Type B pancreatic cell (in vitro differentiated cells): ENCODE measurements at regions not wholly inside any gene's neighbourhood (a gene's known extent, or its start where the extent isn't known, plus 50 kb on each side); places are given as distances from the start of the nearest gene placed in this dataset.

Experiments used
- DNase-seq: peaks from one replicate; pipeline ENCODE4 v3.0.0; 2021; ENCODE audit warnings: mixed read lengths; ENCODE audit not compliant: unreplicated experiment; ENCODE audit errors: extremely low spot score
- H3K27ac Mint-ChIP-seq: 2 replicates; pipeline ENCODE4 v1.8.0; 2021; ENCODE audit warnings: mild to moderate bottlenecking, mixed read lengths
- H3K27me3 Mint-ChIP-seq: 2 replicates; pipeline ENCODE4 v1.8.0; 2021; ENCODE audit warnings: mixed read lengths
- H3K36me3 Mint-ChIP-seq: 2 replicates; pipeline ENCODE4 v1.8.0; 2021; ENCODE audit warnings: mixed read lengths
- H3K4me1 Mint-ChIP-seq: one replicate; pipeline ENCODE4 v1.8.0; 2021; ENCODE audit warnings: mixed read lengths; ENCODE audit not compliant: unreplicated experiment
- H3K4me3 Mint-ChIP-seq: 2 replicates; pipeline ENCODE4 v1.8.0; 2021; ENCODE audit warnings: mild to moderate bottlenecking, mixed read lengths
- H3K9me3 Mint-ChIP-seq: 2 replicates; pipeline ENCODE4 v1.8.0; 2021; ENCODE audit warnings: mixed read lengths
- TF ChIP-seq, protein P1 (sequence below): fragments of 200-600 bp; sonication (generic); conservative IDR thresholded peaks from 2 replicates; pipeline ENCODE4 v1.5.0; 2021; ENCODE audit warnings: antibody characterized with exemption, mild to moderate bottlenecking

DNA sequence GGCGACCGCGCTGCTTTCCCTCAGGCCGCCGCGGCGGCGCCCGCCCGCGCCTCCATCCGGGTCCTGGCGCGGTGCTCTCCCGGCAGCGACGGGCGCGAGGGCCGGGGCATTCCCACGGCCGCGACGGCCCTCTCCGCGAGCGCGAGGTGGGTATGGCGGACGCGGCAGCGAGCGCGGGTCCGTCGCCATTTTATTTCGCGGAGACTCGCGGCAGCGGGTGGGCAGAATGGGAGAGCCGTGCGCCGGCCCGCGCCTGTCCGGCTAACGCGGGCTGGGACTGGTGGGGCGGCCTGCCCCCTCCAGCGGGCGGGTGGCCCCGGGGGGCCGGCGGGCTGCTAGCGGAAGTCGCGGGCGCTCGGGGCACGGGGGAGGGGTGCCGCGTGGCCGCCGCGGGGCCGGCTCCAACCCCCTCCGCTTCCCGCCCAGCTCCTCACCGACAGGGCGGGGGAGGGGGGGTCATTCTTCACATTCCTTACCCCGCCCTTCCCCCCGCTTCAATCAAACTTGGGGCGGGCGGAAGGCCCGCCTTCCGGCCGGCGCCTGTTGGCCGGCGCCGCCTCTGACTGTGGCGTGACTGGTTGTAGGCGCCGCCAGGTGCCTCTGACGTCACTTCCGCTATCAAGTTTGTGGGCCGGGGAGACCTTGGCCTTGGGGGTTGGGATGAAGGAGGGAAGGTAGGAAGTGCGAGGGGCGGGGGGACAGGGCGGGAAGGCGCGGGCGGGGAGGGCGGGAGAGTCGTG is 82.1 kb downstream of the PTPDC1 start:
- Mint-ChIP-seq H3K27ac (peak overlapping the region; percentile 94), H3K27me3 (no peaks in the 10 kb centered on the region), H3K4me1 (peaks cover 28% of the 10 kb centered on the region), H3K4me3 (peak overlapping the region; percentile 95), H3K36me3 (peaks cover 9% of the 10 kb centered on the region), H3K9me3 (no peaks in the 10 kb centered on the region)
- TF ChIP-seq, protein P1, sequence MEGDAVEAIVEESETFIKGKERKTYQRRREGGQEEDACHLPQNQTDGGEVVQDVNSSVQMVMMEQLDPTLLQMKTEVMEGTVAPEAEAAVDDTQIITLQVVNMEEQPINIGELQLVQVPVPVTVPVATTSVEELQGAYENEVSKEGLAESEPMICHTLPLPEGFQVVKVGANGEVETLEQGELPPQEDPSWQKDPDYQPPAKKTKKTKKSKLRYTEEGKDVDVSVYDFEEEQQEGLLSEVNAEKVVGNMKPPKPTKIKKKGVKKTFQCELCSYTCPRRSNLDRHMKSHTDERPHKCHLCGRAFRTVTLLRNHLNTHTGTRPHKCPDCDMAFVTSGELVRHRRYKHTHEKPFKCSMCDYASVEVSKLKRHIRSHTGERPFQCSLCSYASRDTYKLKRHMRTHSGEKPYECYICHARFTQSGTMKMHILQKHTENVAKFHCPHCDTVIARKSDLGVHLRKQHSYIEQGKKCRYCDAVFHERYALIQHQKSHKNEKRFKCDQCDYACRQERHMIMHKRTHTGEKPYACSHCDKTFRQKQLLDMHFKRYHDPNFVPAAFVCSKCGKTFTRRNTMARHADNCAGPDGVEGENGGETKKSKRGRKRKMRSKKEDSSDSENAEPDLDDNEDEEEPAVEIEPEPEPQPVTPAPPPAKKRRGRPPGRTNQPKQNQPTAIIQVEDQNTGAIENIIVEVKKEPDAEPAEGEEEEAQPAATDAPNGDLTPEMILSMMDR: no peak
- DNase-seq: peak; percentile 97

DNA sequence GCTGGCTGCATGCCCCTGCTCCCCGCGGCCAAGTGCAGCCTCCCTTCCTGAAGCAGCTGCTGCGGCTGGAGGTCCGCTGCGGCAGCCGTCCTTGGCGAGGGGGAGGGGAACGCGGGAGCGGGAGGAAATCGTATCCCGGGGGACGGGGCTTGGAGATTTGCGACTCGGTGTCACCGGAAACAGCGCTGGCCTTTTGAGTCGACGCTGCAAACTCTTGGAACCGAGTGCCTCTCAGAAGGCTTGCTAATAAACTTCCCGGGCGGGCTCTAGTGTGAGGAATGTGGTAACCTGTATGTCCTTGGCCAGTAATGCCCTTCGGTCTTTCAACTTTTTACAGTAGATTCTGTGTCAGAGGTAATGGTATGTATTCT is 82.7 kb downstream of the PTPDC1 start:
- no peak for DNase-seq
- Mint-ChIP-seq H3K36me3 (peaks cover 9% of the 10 kb centered on the region), H3K9me3 (no peaks in the 10 kb centered on the region), H3K4me3 (peak overlapping the region; percentile 95), H3K4me1 (peaks cover 28% of the 10 kb centered on the region), H3K27ac (peak overlapping the region; percentile 94), H3K27me3 (no peaks in the 10 kb centered on the region)
- TF ChIP-seq, protein P1: no peak

DNA sequence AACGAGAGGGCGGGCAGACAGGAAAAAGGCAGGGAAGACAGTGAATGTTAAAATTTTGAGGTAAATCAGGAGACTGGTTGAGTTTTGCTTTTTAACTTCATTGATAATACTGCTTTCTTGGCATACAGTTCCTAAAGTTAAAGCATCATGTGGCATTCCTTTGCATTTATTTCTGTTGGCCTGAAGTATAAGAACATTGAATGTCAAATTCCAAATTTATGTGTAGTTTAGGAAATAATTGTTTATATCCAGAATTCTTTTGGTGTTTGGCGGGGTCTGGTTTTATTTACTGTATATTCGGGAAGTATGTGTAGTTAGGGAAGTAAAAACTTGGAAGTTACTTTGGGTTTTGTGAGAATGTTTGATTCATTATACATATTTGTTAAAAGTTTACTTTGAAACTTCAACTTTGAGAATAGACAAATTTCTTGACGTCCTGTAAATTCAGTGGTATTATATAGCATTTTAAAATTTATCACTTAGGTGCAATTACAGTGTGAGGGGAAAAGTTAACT is 83.2 kb downstream of the PTPDC1 start:
- no peaks in the 10 kb centered on the region for H3K9me3 Mint-ChIP-seq
- peaks cover 29% of the 10 kb centered on the region for H3K4me1 Mint-ChIP-seq
- TF ChIP-seq, protein P1: no peak
- no peak for DNase-seq
- peak overlapping the region; percentile 94 for H3K27ac Mint-ChIP-seq
- peak overlapping the region; percentile 95 for H3K4me3 Mint-ChIP-seq
- peaks cover 10% of the 10 kb centered on the region for H3K36me3 Mint-ChIP-seq
- no peaks in the 10 kb centered on the region for H3K27me3 Mint-ChIP-seq

DNA sequence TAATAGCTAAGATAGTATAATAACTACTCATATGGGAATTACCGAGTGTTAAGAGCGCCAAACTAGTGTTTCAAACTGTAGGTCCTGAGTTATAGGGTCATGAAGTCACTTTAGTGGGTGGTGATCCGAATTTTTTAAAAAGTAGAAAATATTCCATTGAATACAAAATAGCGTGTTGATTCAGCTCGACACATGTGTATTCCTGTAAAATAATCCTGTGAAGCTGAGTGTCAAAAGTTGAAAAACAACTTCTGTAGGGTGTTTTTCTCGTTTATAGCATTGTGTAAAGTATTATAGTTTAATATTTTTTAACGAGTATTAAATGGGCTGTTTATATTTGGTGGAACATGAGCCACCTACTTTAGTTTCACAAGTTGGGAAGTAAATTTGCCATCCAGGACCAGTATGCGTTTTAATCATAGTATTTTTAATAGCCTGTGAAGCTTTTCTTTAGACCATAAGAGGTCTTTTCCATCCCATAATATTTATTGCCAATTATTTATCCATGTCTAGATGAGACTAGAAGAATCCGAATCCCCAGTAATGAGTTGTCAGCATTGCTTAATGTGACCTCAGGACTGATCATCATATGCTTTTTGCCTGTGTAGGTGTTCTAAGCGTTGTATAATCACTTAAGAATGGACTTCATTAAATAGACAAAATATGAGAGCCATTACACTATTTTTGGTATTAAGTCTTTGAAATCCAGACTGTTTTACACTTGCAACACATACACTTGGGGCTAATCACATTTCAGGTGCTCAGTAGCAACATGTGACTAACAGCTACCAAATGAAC is 84.1 kb downstream of the PTPDC1 start:
- no peak for DNase-seq
- H3K36me3 Mint-ChIP-seq: peaks cover 16% of the 10 kb centered on the region
- H3K9me3 Mint-ChIP-seq: no peaks in the 10 kb centered on the region
- H3K4me1 Mint-ChIP-seq: peaks cover 37% of the 10 kb centered on the region
- H3K4me3 Mint-ChIP-seq: peak overlapping the region; percentile 95
- H3K27me3 Mint-ChIP-seq: no peaks in the 10 kb centered on the region
- H3K27ac Mint-ChIP-seq: peak overlapping the region; percentile 94
- TF ChIP-seq, protein P1: no peak

DNA sequence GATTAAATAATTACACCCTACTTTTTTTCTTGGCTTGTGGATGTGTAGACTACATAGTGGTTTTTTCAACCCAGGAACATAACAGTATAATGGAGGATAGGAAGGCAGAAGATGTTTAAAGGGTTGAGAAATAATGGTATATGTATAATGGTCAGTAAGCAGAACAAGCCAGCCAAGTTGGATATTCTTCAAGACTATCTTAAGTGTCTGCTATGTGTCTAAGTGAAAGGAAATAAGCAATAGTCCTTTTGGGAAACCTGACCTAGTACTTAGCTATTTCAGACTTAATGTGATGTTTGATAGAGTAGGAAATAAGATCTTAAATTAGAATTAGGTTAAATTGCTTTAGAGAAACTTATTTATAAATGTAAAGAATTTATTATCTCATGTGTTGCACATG is 85.7 kb downstream of the PTPDC1 start:
- H3K27me3 Mint-ChIP-seq: no peaks in the 10 kb centered on the region
- DNase-seq: no peak
- TF ChIP-seq, protein P1: no peak
- no peaks in the 10 kb centered on the region for H3K9me3 Mint-ChIP-seq
- H3K36me3 Mint-ChIP-seq: peaks cover 24% of the 10 kb centered on the region
- H3K4me1 Mint-ChIP-seq: peaks cover 42% of the 10 kb centered on the region
- peak overlapping the region; percentile 16 for H3K4me3 Mint-ChIP-seq
- peak overlapping the region; percentile 2 for H3K27ac Mint-ChIP-seq
